Liver (tissue), 8 donors: ENCODE measurements at regions not wholly inside any gene's neighbourhood (a gene's known extent, or its start where the extent isn't known, plus 50 kb on each side); places are given as distances from the start of the nearest gene placed in this dataset.

Experiments used
- DNase-seq: peaks from one replicate; pipeline ENCODE4 v3.0.0-alpha.2; 2017; ENCODE audit warnings: low spot score
- H3K27ac ChIP-seq, 2 donors: one replicate each; pipeline ENCODE4 v1.7.0; 2013; ENCODE audit warnings: inconsistent platforms in 2 of 2, low read length in 2 of 2, control low read depth in 1 of 2, low read depth in 1 of 2, mild to moderate bottlenecking in 1 of 2
- H3K27me3 ChIP-seq, 4 donors: one replicate each; pipeline versions ENCODE4 v1.6.1 to v1.7.0; 2013; ENCODE audit warnings: low read length in 3 of 4, inconsistent platforms in 1 of 4, mild to moderate bottlenecking in 1 of 4, moderate library complexity in 1 of 4; ENCODE audit not compliant: control insufficient read depth in 4 of 4, insufficient read depth in 4 of 4
- H3K36me3 ChIP-seq, 4 donors: one replicate each; pipeline versions ENCODE4 v1.6.1 to v1.7.0; 2013; ENCODE audit warnings: low read length in 3 of 4, mild to moderate bottlenecking in 3 of 4, low read depth in 1 of 4, moderate library complexity in 1 of 4; ENCODE audit not compliant: control insufficient read depth in 4 of 4, insufficient read depth in 3 of 4
- H3K4me1 ChIP-seq, 4 donors: one replicate each; pipeline versions ENCODE4 v1.6.1 to v1.7.0; 2013; ENCODE audit warnings: low read length in 3 of 4, mild to moderate bottlenecking in 3 of 4, moderate library complexity in 1 of 4; ENCODE audit not compliant: control insufficient read depth in 4 of 4, insufficient read depth in 4 of 4
- H3K4me3 ChIP-seq, 3 donors: one replicate each; pipeline versions ENCODE4 v1.6.1 to v1.7.0; 2013; ENCODE audit warnings: low read length in 3 of 3, control low read depth in 1 of 3, low read depth in 1 of 3, mild to moderate bottlenecking in 1 of 3
- H3K9ac ChIP-seq, 2 donors: one replicate each; pipeline ENCODE4 v1.7.0; 2013; ENCODE audit warnings: low read length in 2 of 2, mild to moderate bottlenecking in 2 of 2, moderate library complexity in 2 of 2, control low read depth in 1 of 2, low read depth in 1 of 2
- H3K9me3 ChIP-seq, 4 donors: one replicate each; pipeline versions ENCODE4 v1.6.1 to v1.7.0; 2013; ENCODE audit warnings: low read length in 3 of 4; ENCODE audit not compliant: control insufficient read depth in 4 of 4
- ATF3 ChIP-seq: IDR thresholded peaks from 2 replicates; pipeline ENCODE4 v1.6.1; 2016; ENCODE audit warnings: antibody characterized with exemption
- CTCF ChIP-seq: fragments of 150-350 bp; IDR thresholded peaks from 2 replicates; pipeline ENCODE4 v1.5.1; 2017; ENCODE audit warnings: improper control_type of control experiment, low read depth, low read length; ENCODE audit not compliant: missing input control
- EGR1 ChIP-seq, 2 donors: IDR thresholded peaks; 2 replicates each; pipeline ENCODE4 v1.6.1; 2016 to 2018; ENCODE audit warnings: antibody characterized with exemption in 2 of 2, low read depth in 2 of 2
- FOXA1 ChIP-seq: IDR thresholded peaks from 2 replicates; pipeline ENCODE4 v1.6.1; 2016; ENCODE audit warnings: antibody characterized with exemption
- FOXA2 ChIP-seq: IDR thresholded peaks from 2 replicates; pipeline ENCODE4 v1.6.1; 2016; ENCODE audit warnings: antibody characterized with exemption
- GABPA ChIP-seq, 2 donors: IDR thresholded peaks in 1 of 2; conservative IDR thresholded peaks in 1 of 2; 2 replicates each; pipeline ENCODE4 v1.6.1; 2016; ENCODE audit warnings: antibody characterized with exemption in 2 of 2, mild to moderate bottlenecking in 1 of 2, moderate library complexity in 1 of 2
- HNF4A ChIP-seq, 2 donors: conservative IDR thresholded peaks; 2 replicates each; pipeline ENCODE4 v1.6.1; 2016; ENCODE audit warnings: antibody characterized with exemption in 2 of 2, mild to moderate bottlenecking in 2 of 2
- HNF4G ChIP-seq: IDR thresholded peaks from 2 replicates; pipeline ENCODE4 v1.6.1; 2016; ENCODE audit warnings: antibody characterized with exemption
- JUND ChIP-seq, 2 donors: IDR thresholded peaks; 2 replicates each; pipeline ENCODE4 v1.6.1; 2016; ENCODE audit warnings: antibody characterized with exemption in 2 of 2
- MAX ChIP-seq: IDR thresholded peaks from 2 replicates; pipeline ENCODE4 v1.6.1; 2016; ENCODE audit warnings: antibody characterized with exemption
- NR2F2 ChIP-seq: IDR thresholded peaks from 2 replicates; pipeline ENCODE4 v1.6.1; 2016; ENCODE audit warnings: antibody characterized with exemption
- RAD21 ChIP-seq, 2 donors: IDR thresholded peaks; 2 replicates each; pipeline ENCODE4 v1.6.1; 2016; ENCODE audit warnings: antibody characterized with exemption in 2 of 2, mild to moderate bottlenecking in 2 of 2
- REST ChIP-seq: IDR thresholded peaks from 2 replicates; pipeline ENCODE4 v1.6.1; 2016; ENCODE audit warnings: antibody characterized with exemption, mild to moderate bottlenecking
- RXRA ChIP-seq, 2 donors: IDR thresholded peaks; 2 replicates each; pipeline ENCODE4 v1.6.1; 2017 to 2018; ENCODE audit warnings: antibody characterized with exemption in 2 of 2, mild to moderate bottlenecking in 1 of 2
- SP1 ChIP-seq: IDR thresholded peaks from 2 replicates; pipeline ENCODE4 v1.6.1; 2018; ENCODE audit warnings: antibody characterized with exemption, mild to moderate bottlenecking
- TAF1 ChIP-seq: conservative IDR thresholded peaks from 2 replicates; pipeline ENCODE4 v1.6.1; 2016; ENCODE audit warnings: antibody characterized with exemption, mild to moderate bottlenecking
- YY1 ChIP-seq: IDR thresholded peaks from 2 replicates; pipeline ENCODE4 v1.6.1; 2016; ENCODE audit warnings: antibody characterized with exemption, mild to moderate bottlenecking
- ZBTB33 ChIP-seq: IDR thresholded peaks from 2 replicates; pipeline ENCODE4 v1.6.1; 2016; ENCODE audit warnings: antibody characterized with exemption
- WGBS: extraction: QIAGEN DNeasy Blood & Tissue Kit; methylation state at CpG from one replicate; pipeline ENCODE4 v1.1.7; 2013; 5-methylcytosine and 5-hydroxymethylcytosine counted together
- donor health status: healthy.
- donor health status: healthy.
- donor health status: healthy.
- donor health status: healthy.
- donor health status: healthy.

GRCh38 chr2:120463527-120463926, 117.6 kb downstream of the INHBB start:
- no peak for DNase-seq
- Histone ChIP-seq H3K9me3 (no peaks in the 10 kb centered on the region), H3K27me3 (no peaks in the 10 kb centered on the region), H3K4me3 (no peak overlapping the region), H3K36me3 (no peaks in the 10 kb centered on the region), H3K9ac (no peak overlapping the region), H3K27ac (no peak overlapping the region), H3K4me1 (peaks cover 1 to 5% (median 3%) of the 10 kb centered on the region in 4 donors)
- WGBS = 76% methylated on average over 12 of the region's 12 CpGs
- no peak for TF ChIP-seq REST
- no peak for TF ChIP-seq SP1

GRCh38 chr2:120463996-120464395, 118.1 kb downstream of the INHBB start:
- Histone ChIP-seq H3K36me3 (no peaks in the 10 kb centered on the region), H3K4me3 (no peak overlapping the region), H3K9ac (no peak overlapping the region), H3K9me3 (no peaks in the 10 kb centered on the region), H3K27me3 (no peaks in the 10 kb centered on the region), H3K27ac (no peak overlapping the region), H3K4me1 (peaks cover 3 to 8% (median 6%) of the 10 kb centered on the region in 4 donors)
- TF ChIP-seq CTCF (no peak), TAF1 (no peak), NR2F2 (no peak), MAX (no peak), HNF4A (conservative IDR thresholded peaks at IDR 0.05) (no peak), SP1 (no peak), GABPA (IDR thresholded peaks at IDR 0.05 in 1 of 2, conservative IDR thresholded peaks at IDR 0.05 in 1 of 2) (no peak), FOXA2 (no peak), YY1 (no peak), ATF3 (no peak), EGR1 (IDR thresholded peaks at IDR 0.05; ENCODE audit: low read depth in 2 of 2) (no peak), HNF4G (no peak), RAD21 (IDR thresholded peaks at IDR 0.05) (no peak), FOXA1 (no peak), ZBTB33 (no peak), REST (no peak), RXRA (IDR thresholded peaks at IDR 0.05) (no peak), JUND (IDR thresholded peaks at IDR 0.05) (no peak)
- no peak for DNase-seq
- 8% methylated on average over 1 of the region's 1 CpG for WGBS
